ENCODE measurements at regions not wholly inside any gene's neighbourhood (a gene's known extent, or its start where the extent isn't known, plus 50 kb on each side); places are given as distances from the start of the nearest gene placed in this dataset.
A peak's percentile ranks its signal among the peaks of the same experiment; 100 is the strongest.

DNA sequence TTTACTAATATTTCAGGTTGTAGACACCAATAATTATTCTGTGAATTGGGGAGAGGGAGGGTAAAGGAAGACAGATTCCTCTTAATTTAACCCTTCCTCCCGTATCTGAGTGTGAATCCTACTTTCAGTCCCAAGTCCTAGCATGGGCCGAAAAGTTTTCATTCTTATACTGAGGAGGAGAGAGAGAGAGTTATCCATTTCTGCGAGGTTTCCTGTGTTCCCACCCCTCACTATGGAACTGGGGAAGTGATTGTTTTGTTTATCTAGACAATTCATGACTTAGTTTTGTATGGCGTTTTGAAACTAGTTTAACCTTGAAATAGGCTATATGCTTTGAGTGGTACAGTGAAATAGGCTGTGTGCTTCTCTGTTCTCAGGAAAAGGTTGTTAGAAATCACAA lies 134.0 kb upstream of the DPYD start:
- Mint-ChIP-seq H3K27me3 (peaks cover 48% of the 10 kb centered on the region), H3K4me3 (peak overlapping the region; percentile 65), H3K27ac (no peak overlapping the region), H3K9me3 (no peaks in the 10 kb centered on the region), H3K36me3 (ENCODE audit: low read depth) (no peaks in the 10 kb centered on the region), H3K4me1 (ENCODE audit: low read depth) (peaks cover 12% of the 10 kb centered on the region)
- no peak for ATAC-seq
- TF ChIP-seq, protein P1, sequence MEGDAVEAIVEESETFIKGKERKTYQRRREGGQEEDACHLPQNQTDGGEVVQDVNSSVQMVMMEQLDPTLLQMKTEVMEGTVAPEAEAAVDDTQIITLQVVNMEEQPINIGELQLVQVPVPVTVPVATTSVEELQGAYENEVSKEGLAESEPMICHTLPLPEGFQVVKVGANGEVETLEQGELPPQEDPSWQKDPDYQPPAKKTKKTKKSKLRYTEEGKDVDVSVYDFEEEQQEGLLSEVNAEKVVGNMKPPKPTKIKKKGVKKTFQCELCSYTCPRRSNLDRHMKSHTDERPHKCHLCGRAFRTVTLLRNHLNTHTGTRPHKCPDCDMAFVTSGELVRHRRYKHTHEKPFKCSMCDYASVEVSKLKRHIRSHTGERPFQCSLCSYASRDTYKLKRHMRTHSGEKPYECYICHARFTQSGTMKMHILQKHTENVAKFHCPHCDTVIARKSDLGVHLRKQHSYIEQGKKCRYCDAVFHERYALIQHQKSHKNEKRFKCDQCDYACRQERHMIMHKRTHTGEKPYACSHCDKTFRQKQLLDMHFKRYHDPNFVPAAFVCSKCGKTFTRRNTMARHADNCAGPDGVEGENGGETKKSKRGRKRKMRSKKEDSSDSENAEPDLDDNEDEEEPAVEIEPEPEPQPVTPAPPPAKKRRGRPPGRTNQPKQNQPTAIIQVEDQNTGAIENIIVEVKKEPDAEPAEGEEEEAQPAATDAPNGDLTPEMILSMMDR (IDR thresholded peaks at IDR 0.05): no peak
- ChIA-PET POLR2A (no interaction called here), CTCF (interaction anchor here (0.6 to 1.4 kb wide), 5 partner anchors 58 to 814 kb away, joined by 3 to 4 read pairs (median 3); no protein-coding TSS in a partner anchor)
- intact Hi-C loops (cut with micrococcal nuclease): loop anchor here (5.0 kb wide), 1 partner anchor 382 kb away; no protein-coding TSS in a partner anchor
- DNase-seq: no peak

DNA sequence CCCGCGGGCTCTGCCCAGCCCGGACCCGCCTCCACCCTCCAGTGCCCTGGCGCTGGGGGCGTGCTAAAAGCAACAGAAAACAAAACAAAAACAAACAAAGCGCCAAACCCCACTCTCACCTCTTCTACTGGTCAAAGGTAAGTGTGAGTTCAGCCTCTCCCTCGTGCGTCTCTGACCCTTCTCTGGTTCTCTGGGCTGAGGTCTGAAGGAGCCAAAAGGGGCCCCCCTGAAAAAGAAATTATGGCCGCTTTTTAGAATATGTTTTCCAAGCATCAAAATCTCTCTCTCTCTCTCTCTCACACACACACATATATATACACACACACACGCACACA lies 133.5 kb upstream of the DPYD start:
- peaks cover 52% of the 10 kb centered on the region for H3K27me3 Mint-ChIP-seq
- TF ChIP-seq, protein P1 (IDR thresholded peaks at IDR 0.05): peak; percentile 47
- no peak overlapping the region for H3K27ac Mint-ChIP-seq
- ChIA-PET POLR2A (no interaction called here), CTCF (interaction anchor here (1.0 to 1.7 kb wide), 11 partner anchors 9 to 1085 kb away, joined by 3 to 5 read pairs (median 3); no protein-coding TSS in a partner anchor)
- DNase-seq (no peak), ATAC-seq (no peak)
- no peaks in the 10 kb centered on the region for H3K9me3 Mint-ChIP-seq
- H3K4me3 Mint-ChIP-seq: peak overlapping the region; percentile 65
- H3K4me1 Mint-ChIP-seq (ENCODE audit: low read depth): peaks cover 13% of the 10 kb centered on the region
- intact Hi-C loops (cut with micrococcal nuclease): loop anchor here (5.0 kb wide), 1 partner anchor 382 kb away; no protein-coding TSS in a partner anchor
- H3K36me3 Mint-ChIP-seq (ENCODE audit: low read depth): no peaks in the 10 kb centered on the region

DNA sequence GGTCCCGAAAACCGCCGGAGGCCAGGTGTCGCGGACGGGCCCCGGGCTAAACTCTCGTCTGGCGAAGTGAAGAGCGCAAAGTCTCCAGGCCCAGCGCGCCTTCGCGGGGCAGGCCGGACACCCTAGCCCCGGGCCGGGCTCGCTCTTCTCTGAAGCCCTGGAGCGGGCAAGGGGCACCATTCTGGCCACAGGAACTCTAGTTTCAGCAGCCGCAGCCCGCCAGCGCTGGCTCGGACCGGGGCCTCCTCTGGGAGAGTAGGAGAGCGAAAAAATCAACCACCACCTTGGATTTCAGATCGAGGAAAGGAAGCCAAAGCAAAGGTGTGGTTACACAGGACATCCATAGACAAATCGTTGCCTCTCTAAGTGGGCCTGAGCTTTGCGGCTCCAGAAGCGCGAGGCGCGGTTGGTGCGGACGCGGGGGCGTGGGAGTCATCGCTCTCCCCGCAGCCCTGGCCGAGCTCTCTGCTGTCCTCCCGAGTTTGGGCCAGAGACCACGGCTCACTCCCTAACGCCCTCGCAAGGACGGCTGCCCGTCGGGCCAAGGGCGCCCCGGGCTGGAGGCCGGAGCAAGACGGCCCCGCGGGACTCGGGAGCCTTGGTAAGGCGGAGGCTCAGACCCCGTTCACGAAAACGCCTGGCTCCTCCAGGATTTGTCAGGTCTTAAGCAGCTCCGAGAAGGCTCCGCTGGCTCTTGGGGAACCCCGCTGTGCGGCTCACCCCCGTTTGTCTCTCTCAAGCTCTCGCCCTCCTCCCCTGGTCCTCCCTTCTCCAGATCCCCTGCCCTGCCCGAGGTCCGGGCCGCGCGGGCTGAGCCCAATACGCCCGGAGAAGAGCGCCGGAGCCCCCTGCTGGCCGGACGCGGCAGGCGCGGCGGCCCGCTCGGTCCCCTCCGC lies 132.9 kb upstream of the DPYD start:
- H3K4me1 Mint-ChIP-seq (ENCODE audit: low read depth): peaks cover 18% of the 10 kb centered on the region
- H3K4me3 Mint-ChIP-seq: peak overlapping the region; percentile 65
- no peak overlapping the region for H3K27ac Mint-ChIP-seq
- H3K27me3 Mint-ChIP-seq: peaks cover 55% of the 10 kb centered on the region
- ChIA-PET POLR2A (no interaction called here), CTCF (interaction anchor here (0.6 to 1.7 kb wide), 27 partner anchors 9 to 1088 kb away, joined by 3 to 7 read pairs (median 3); no protein-coding TSS in a partner anchor)
- intact Hi-C loops (cut with micrococcal nuclease): loop anchor here (5.0 kb wide), 1 partner anchor 381 kb away; no protein-coding TSS in a partner anchor
- ATAC-seq (peak; percentile 93), DNase-seq (peak; percentile 58)
- no peaks in the 10 kb centered on the region for H3K36me3 Mint-ChIP-seq (ENCODE audit: low read depth)
- H3K9me3 Mint-ChIP-seq: no peaks in the 10 kb centered on the region
- TF ChIP-seq, protein P1 (IDR thresholded peaks at IDR 0.05): peak; percentile 98

DNA sequence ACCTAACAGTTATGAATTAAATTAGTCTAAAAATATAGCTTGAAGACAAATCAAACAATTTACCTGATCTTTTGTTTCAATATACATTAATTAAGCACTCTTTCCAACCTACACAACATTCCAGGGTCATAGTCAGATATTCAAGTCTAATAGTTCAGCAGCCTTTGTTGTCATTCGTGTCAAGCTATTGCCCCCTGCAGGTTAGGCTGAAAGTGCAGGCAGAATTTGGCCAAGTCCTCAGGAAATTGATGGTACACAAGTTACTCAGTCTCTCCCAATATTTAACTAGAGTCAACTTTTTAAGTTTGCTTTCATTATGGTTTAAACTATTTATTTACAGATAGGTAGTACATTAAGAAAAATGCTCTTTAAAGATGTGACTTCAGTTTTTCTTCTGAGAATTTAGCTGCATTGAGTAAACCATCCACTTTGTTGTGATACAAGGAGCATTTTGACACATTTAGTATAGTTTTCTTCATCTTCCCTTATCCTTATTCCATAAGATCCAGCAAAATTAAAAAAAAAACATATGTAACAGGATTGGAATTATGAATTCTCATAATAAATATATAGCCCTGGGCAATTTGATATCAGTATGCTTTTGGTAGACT lies 130.3 kb upstream of the DPYD start:
- ATAC-seq: peak; percentile 40
- peaks cover 27% of the 10 kb centered on the region for H3K4me1 Mint-ChIP-seq (ENCODE audit: low read depth)
- no peaks in the 10 kb centered on the region for H3K36me3 Mint-ChIP-seq (ENCODE audit: low read depth)
- H3K4me3 Mint-ChIP-seq: no peak overlapping the region
- intact Hi-C loops (cut with micrococcal nuclease): loop anchor here (2.0 to 5.0 kb wide), 2 partner anchors 379 to 1084 kb away; no protein-coding TSS in a partner anchor
- CTCF ChIA-PET: interaction anchor here (0.6 to 2.0 kb wide), 19 partner anchors 9 to 1086 kb away, joined by 3 to 12 read pairs (median 3); no protein-coding TSS in a partner anchor
- TF ChIP-seq, protein P1 (IDR thresholded peaks at IDR 0.05): peak; percentile 91
- POLR2A ChIA-PET: no interaction called here
- H3K27ac Mint-ChIP-seq: no peak overlapping the region
- H3K27me3 Mint-ChIP-seq: peaks cover 66% of the 10 kb centered on the region
- DNase-seq: peak; percentile 82
- no peaks in the 10 kb centered on the region for H3K9me3 Mint-ChIP-seq

Data from activated CD8-positive, alpha-beta T cell treated with anti-CD3 and anti-CD28 coated beads for 36 hours (primary cell).